Activated CD8-positive, alpha-beta memory T cell treated with anti-CD3 and anti-CD28 coated beads for 48 hours (primary cell): ENCODE measurements at regions not wholly inside any gene's neighbourhood (a gene's known extent, or its start where the extent isn't known, plus 50 kb on each side); places are given as distances from the start of the nearest gene placed in this dataset.
A peak's percentile ranks its signal among the peaks of the same experiment; 100 is the strongest.

ENCODE experiments used
- DNase-seq, 3 experiments: peaks; one replicate each; pipeline ENCODE4 v3.0.0-alpha.2; 2020; ENCODE audit warnings: low read depth in 2 of 3, low spot score in 2 of 3

DNA sequence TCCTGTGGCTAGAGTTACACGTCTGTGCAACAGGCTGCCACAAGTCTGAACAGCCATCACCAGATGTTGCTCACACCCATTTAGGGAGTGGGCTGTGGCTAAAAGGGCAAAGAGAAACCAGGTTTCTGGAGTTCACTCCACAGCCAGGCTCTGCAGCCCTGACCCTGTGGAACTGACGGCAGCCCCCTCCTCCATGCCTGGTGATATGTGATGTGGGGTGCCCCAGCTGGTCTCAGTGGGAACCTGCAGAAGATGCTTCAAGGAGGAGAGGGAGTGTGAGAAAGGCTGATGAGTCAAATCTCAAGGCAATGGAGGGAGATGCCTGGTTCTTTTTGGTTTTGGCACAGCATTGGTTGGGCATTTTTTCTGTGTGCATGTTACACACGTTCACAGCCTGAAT is 130.6 kb downstream of the TPRA1 start:
- DNase-seq = no peak

DNA sequence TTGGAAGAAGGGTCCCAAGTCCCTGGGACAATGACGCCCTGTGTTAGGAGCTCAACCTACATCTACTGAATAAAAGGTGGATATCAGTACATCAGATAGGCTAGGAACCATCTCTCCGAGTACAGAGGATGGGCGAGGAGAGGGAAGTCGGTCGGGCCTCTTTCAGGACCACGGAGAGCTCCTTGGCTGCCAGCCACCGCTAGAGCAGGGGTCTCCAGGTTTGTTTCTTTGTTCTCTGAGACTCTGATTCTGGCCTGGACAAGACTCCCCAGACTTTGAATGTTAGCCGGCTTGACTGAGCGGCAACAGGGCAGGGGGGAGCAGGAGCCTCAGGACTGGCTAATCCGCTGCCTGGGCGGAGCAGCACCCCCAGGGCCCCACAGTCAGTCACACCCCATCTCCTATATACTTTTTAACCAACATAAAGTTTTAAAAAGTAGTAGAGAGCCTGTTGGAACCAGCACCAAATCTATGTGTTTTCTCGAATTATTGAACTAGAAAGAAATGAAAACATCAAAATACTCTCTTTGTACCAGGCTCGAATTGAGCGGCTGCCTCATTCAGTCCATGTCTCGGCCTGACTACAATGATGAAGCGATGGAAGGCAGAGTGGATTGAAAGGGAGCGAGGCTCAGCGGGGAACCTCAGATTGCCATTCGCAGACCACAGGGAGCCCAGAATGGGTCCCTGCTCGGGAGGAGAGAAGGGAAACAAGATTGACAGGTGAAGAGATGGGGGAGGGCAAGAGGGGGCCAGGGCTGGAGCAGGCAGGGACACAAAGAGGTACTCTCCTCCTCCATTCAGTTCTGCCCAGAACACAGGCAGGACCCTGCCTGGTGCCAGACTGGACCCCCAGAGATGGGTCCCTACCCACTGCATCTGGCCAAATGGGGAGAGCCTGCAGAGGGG is 131.6 kb downstream of the TPRA1 start:
- no peak for DNase-seq

DNA sequence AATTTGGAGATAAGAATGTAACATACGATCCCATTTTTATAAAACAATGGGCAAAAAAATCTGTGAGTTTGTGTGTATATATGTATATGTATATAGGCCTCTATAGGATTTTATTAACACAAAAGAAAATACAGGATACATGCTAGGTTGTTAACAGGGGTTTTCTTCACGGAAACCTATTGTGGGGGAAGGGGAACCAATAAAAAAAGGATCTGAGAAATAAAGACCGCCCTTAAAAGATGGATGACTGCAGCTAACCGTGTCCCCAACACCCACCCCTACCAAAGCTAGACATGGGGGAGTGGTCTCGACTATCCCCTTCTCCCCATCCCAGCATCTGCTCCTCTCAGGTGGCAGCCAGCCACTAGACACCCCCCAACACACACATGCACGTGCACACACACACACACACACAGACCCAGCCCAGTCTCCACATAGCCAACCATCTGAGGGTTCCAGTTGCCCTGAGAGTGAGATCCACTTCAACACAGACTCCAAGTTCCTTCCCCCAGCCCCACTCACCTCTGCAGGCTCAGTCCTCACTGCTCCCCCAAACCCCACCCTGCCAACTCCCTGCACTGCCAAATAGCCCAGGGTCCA is 132.9 kb downstream of the TPRA1 start:
- no peak for DNase-seq

DNA sequence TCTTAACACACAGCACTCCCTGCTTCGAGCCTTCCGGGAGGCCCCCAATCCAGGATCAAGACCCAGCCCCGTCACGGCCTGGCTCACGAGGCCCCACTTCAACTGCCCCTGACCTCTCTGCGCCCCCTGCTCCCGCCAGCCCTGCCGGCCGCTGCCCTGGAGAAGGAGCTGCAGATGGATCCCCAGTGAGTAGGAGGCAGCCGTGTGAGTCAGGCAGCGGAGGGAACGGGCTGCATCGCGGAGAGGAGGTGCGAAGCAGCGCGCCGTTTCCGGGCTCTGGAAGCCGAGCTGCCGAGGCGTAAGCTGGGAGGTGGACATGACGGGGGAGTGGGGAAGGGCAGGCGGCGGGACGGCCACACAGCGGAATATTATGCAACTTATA is 133.4 kb downstream of the TPRA1 start:
- DNase-seq = no peak

- no peak for DNase-seq
Observed at GRCh38 chr3:127456471-127457093, 134.0 kb downstream of the TPRA1 start.

- DNase-seq = peak in 2 of 3 experiments; percentile 48 to 53
Observed at GRCh38 chr3:127455541-127456450, 134.7 kb downstream of the TPRA1 start.

GRCh38 chr3:127454968-127455367 is 135.6 kb downstream of the TPRA1 start:
- DNase-seq = no peak

DNA sequence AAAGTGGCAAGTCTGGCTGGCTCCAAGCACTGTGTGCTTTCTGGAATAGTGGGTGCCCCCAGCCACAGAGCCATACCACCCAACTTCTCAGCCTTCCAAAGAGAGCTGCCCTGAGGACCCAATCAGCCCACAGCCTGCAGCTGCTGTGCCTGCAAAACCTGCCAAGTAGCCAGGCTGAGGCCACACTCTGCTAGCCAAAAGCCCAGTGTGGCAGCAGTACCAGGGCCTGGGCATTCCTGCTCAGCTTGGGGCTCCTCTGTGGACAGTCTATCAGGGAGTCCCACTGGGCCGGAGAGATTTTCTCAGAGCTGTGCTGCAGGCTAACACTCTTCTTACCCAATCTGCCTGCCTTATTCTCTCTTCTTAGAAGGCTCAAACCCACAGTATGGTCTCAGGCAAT is 136.5 kb downstream of the TPRA1 start:
- DNase-seq = no peak

DNA sequence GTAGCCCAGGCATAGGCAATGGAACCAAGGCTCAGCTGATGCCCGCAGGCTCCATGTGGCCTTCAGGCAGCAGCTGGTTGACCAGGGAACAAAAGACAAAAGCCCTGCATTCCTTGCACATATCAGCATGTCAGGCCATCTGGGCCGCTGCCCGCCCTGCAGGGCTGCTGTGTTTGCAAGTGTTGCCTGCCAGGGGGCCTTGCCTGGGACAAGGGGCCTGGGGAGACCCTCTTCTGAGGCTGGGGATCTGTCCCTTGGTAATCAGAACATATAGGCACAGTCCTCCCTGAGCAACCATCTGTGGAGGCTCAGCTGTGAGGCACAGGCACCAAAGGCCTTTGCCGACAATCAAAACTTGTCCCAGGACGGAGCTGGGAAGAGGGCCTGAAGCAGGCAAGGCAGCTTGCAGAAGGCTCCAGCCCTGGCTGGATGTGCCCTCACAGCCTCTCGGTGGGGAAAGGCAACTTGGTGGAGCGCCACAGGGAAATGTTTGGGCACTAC is 138.2 kb downstream of the TPRA1 start:
- no peak for DNase-seq

DNA sequence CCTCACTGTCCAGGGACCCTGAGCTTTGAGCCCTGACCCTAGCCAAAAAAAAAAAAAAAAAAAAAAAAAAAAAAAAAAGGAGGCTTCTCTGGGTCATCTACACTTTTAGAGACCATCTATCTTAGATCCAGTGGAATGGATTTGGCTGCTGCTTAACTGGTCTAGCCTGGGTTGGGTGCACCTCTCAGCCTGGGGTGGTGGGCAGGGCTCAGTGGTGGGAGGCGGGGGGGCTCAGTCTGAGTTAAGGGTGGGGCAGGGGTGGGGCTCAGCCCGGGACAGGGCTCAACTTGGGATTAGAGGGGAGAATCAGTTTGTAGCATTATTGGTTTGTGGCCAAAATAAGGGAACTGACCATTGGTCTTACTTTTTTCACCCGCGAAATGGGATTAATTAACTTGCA is 139.2 kb downstream of the TPRA1 start:
- no peak for DNase-seq

GRCh38 chr3:127450331-127450730 is 140.2 kb downstream of the TPRA1 start:
- DNase-seq = no peak

GRCh38 chr3:127449486-127450212 is 140.9 kb downstream of the TPRA1 start:
- no peak for DNase-seq

DNA sequence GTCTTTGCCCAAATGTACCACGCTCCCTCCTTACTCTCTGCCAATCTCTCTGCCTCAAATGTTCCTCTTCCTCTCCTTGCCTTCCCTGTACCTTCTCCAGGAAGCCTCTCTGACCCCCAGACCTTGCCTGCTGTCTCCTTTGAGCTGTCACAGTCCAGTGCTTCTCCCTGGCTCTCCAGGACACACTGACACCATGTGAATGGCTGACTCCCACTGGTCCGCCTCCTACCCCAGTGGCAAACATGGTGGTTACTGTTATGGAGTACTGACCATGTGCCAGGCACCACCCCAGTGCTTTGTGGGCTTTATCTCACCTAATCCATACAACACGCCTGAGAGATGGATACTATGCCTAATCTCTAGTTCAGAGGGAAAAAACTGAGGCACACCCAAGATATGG is 141.9 kb downstream of the TPRA1 start:
- no peak for DNase-seq

DNA sequence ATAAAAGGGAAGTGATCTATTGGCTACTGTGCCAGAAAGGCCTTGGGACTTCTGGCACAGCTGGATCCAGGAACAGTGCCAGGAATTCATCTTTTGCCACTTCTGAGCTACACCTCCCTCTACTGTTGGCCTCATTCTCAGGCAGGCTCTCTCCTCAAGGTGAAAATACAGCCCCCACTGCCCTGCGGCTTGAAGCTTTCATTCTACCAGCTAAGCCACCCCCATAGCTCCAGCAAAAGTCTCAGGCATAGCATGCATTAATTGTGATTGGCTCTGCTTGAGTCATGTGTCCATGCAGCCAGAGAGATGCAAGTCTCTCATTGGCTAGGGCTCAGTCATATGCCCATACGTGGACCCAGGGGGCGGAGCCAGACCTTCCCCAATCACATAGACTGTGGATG is 142.4 kb downstream of the TPRA1 start:
- no peak for DNase-seq

- no peak for DNase-seq
Observed at GRCh38 chr3:127446756-127447155, 143.8 kb downstream of the TPRA1 start.

GRCh38 chr3:127445581-127446343 is 144.8 kb downstream of the TPRA1 start:
- no peak for DNase-seq

- no peak for DNase-seq
Observed at GRCh38 chr3:127444761-127445160, 145.8 kb downstream of the TPRA1 start.

DNA sequence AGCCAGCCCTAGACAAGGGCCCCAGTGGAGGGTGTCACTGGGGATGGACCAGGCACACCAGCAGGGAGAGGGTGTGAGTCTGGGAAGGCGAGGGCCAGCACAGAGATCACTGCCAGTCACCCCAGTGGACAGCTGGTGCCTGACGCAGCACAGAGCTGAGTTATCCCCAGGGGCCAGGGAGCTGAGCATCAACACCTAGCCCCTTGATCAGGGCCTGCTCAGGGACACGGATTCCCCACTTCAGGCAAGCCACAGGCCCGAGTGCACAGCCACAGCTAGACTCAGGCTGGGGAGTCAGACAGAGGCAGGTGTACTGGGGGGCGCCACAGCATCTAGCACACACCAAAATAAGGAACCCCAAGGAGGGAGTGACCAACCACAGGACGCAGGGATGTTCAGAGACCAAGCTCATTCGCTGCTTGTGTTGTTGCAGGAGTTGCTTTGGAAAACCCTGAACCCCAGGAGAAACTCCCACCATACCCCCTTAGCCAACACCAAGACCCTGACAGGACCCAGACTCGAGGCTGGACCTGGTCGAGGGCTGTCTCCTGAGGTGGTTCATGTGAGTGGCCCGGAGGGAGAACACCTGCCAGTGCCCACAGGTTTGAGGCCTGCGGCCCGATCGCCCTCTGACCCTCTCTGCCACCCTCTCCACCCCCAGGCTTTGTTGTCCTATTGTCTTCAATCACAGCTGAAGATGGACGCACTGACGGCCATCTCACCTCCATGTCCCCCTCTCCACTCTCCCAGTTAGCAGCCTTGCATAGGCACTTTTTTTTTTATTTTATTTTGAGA is 146.8 kb downstream of the TPRA1 start:
- DNase-seq = no peak

GRCh38 chr3:127442506-127442905 is 148.0 kb downstream of the TPRA1 start:
- no peak for DNase-seq
